NCI-H82 treated with DMSO at 0.1 percent for 48 hours (cell line): ENCODE measurements at regions not wholly inside any gene's neighbourhood (a gene's known extent, or its start where the extent isn't known, plus 50 kb on each side); places are given as distances from the start of the nearest gene placed in this dataset.

ENCODE experiments used
- DNase-seq: peaks from one replicate; lab custom pipeline; 2025; ENCODE audit not compliant: unreplicated experiment; lab: John Stamatoyannopoulos, UW

GRCh38 chr4:19999775-20000414 lies 251.8 kb upstream of the SLIT2 start:
- DNase-seq, result no peak

GRCh38 chr4:19999276-19999675 lies 252.4 kb upstream of the SLIT2 start:
- no peak for DNase-seq

- DNase-seq, result no peak
Measured at GRCh38 chr4:19993242-19993641, 258.5 kb upstream of the SLIT2 start.

DNA sequence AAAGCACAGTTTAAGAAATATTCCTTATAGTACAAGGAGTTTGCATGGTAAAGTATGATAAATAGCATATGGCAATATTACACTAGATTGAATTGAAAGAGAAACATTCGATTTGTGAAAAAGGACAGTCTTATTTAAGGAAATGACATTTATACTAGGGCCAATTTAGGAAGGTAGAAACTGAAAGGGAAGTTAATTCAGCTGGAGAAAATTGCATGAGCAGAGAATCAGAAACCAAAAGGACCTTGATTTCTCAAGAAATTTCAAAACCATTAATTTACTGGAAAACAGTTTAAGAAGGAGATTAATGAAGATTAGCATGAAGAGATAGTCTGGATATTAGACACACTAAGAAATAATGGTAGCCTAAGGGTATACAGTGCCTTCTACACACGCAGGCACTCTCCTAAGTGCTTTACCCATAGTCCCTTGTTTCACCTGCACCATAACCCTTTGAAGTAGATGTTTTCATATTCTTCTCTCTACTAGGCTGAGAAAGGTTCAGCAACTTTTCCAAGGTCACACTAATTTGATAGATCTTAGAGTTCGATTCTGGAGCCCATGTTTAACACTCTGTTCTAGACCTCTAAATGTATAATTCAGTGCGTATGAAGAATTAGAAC lies 259.1 kb upstream of the SLIT2 start:
- DNase-seq, result no peak

DNA sequence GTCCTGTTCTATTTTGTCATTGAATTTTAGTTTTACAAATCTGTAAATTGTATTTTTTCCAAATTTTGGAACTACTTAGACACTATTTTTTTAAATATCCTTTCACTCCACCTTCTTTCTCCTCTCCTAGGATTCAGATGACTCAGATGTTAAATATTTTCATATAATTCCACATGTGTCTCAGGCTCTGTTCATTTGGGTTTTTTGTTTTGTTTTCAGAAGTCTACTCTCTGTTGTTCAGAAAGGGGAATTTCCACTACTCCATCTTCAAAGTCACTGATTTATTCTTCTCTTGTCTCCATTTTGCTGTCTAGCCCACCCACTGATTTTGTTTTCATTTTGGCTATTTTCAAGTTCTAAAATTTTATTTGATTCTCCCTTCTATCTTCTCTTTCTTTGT lies 264.0 kb upstream of the SLIT2 start:
- no peak for DNase-seq

DNA sequence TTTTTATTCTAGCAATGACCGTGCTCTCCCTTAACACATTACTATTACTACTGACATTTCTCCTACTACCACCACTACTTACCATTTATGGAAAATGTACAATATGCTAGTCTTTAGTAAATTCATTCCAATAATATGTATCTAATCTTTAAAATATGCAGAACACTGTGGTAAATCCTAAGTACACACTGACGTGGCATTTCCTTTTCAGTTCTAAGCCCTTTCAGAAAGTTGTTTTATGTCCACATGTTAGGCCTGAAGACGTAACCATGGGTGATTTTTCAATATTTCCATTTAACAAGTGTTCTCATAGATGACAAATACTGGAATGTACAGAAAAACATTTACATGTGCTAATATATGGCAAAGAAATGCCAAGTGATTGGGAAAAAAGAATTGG lies 268.6 kb upstream of the SLIT2 start:
- no peak for DNase-seq

GRCh38 chr4:19982556-19982955 lies 269.1 kb upstream of the SLIT2 start:
- no peak for DNase-seq

GRCh38 chr4:19971829-19972228 lies 279.9 kb upstream of the SLIT2 start:
- DNase-seq, result no peak

DNA sequence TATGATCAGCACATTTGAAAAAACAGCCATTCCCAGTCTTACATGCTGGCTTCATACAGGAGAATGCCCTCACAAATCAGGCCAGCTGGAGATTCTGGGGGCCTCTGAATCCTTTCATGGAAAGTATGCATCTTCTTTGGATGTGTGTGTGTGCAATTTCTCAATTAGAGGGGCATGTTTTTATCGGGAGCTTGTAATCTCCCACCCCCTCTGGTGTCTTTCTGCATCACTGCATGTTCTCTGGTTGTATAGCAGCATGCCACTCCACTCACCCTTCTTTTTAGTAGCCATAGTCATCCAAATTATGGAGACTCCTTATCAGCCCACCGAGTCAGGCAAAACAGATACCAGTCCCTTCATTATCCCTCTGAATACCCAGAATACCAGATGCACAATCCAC lies 282.2 kb upstream of the SLIT2 start:
- DNase-seq, result no peak

DNA sequence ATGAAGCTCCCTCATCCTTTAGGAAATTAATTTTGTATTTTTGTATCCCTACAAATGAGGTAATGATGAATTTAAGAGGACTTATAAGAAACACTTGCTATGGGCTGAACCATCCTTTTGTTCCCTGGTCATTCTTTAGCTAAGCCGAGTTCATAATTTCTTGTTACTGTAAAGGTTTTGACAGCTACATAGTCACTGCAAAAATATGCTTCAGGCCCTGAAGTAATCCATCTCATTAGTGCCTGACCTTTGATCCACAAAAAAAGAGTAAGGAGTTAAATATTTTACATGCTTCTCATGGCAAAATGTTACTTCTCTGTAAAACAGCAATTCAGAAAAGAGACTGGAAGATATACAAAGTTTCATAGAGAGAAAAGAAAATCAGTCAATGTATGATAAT lies 290.6 kb upstream of the SLIT2 start:
- DNase-seq, result no peak

DNA sequence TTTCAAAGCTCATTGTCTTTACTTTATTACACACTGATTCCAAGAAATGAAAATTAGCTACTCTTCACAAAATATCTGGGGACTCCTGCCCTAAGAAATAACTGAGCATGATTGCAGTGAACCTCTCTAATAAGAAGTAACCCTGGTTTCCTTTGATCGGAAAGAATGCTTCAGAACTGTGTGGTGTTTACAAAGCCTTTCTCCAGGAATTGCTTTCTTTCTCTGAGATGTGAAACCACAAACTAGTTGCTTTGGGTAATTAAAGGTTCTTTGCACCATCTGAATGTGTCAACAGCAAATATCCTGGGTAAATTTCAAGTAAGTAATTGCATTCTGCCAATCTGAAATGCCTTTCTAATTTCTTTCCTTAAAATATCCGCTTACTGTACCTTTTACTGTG lies 292.9 kb upstream of the SLIT2 start:
- no peak for DNase-seq

GRCh38 chr4:19947349-19947748 lies 304.4 kb upstream of the SLIT2 start:
- no peak for DNase-seq

GRCh38 chr4:19945979-19946380 lies 305.7 kb upstream of the SLIT2 start:
- DNase-seq, result no peak

- no peak for DNase-seq
Measured at GRCh38 chr4:19945501-19945900, 306.2 kb upstream of the SLIT2 start.

- DNase-seq, result no peak
Measured at GRCh38 chr4:19944806-19945205, 306.9 kb upstream of the SLIT2 start.

- no peak for DNase-seq
Measured at GRCh38 chr4:19944251-19944650, 307.5 kb upstream of the SLIT2 start.

GRCh38 chr4:19941434-19941833 lies 310.3 kb upstream of the SLIT2 start:
- no peak for DNase-seq

DNA sequence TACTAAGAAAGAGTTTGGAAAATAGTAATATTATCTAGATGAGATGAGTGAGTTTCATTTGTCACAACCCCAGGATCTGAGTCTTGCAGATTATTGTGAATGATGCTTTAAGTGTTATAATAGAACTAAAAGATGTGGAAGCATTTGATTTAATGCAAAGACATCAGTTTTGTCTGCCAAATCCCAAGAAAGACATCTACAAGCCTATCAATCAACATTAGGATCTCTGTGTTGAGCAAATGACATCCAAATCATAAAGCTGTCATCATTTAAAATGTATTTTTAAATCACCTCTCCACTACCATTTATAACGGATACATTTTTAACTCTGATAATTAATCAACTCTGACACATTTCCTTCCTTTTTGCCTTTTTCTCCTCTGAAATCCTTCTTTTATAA lies 310.8 kb upstream of the SLIT2 start:
- no peak for DNase-seq

DNA sequence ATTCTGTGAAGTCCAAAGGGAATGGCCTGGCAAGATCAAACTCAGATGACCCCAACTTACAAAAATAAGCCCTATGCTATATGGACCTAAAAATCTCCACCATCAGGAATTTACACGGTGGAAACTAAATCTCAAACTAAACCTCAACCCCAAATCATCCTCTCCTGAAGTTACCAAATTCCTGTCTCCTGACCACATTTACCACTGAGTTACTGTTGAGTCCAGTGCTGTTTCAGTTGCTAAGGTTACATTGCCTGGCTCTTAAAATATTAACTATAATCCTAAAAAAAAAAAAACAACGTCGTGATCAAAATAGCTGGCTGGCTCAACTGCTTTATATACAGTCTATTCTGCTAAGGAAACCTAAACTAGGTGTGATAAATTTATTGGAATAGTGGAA lies 315.2 kb upstream of the SLIT2 start:
- DNase-seq, result no peak

- no peak for DNase-seq
Measured at GRCh38 chr4:19930742-19931141, 321.0 kb upstream of the SLIT2 start.

DNA sequence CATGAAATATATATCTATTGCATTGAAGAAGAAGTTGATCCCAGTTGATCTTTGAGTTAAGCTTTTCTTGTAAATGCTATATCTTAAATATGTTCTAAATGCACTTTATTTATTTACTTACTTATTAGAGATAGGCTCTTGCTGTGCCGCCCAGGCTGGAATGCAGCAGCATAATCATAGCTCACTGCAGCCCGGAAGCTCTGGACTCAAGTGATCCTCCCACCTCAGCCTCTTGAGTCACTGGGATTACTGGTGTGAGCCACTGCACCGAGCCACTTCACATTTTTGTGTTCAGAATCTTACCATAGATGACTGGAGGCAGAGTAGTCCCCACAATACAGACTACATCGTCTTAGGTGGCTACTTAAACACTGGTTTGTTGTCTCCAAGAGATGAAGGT lies 324.3 kb upstream of the SLIT2 start:
- DNase-seq, result no peak

DNA sequence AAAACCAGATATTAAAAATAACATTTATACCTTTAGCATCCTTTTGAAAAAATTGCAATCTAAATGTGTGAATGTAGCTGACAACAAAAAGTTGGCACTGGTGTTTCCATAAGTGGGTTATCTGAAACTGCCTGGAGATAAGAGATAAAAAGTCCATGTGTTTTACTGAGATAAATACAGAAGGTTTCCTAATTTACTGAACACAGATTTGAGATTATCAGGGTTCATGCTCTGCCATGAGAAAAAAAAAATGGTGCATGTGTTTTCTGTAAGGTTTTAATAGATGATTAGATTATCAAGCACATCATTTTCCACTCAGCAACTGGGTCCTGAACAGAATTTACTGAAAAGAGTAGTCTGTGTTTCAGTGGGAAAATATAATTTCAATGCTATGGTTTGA lies 326.2 kb upstream of the SLIT2 start:
- no peak for DNase-seq

GRCh38 chr4:19924761-19925160 lies 326.9 kb upstream of the SLIT2 start:
- no peak for DNase-seq
